ENCODE measurements at regions not wholly inside any gene's neighbourhood (a gene's known extent, or its start where the extent isn't known, plus 50 kb on each side); places are given as distances from the start of the nearest gene placed in this dataset.
"Not testable (repeated sequence)": the region's sequence is repeated elsewhere in the genome, so short reads cannot be mapped to it uniquely, and the experiment has no call there.

DNA sequence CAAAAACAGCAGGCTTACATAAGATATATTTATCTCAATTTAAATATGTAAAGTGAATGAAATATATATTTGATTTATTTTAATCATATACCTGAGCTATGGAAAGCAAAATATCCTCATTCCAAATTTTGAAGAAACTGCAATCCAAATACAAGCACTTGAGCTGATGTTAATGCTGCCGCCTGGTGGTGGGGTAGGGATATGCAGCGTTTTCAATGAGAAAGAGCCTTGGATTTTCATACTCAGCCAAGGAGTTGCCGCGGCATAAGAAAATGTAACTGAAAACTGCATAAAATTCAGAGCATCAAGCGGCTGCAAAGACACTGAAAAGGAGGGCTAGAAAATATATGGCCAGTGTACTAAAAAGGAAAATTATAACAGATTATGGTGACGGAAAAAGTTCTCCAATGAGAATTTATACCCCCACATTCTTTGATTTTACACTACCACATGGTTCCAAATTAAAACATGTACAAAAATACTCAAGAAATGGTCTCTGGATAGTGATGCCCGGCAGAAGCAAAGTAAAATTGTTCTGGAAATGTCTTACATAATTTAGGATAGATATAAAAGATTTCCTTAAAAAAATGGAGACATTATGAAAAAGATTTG is 660.3 kb upstream of the PITX2 start:
- ATAC-seq, result no peak

DNA sequence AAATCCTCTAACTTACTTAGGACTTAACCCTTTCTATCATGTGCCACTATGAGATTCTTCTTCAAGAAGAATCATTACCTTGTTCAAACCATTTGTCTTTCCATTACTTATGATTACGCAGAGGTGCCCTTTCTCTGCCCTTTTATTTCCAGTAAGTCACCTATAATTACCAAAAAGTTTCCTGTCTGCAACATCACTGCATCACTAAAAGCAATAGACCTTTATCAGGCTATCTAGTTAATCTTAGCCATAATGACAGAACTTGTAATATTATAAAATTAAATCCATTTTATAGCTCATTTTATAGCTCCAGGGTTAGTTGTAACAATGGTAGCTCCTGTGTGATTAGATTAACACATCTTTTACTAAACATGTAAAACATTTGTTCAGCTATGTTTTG is 673.6 kb upstream of the PITX2 start:
- ATAC-seq, result no peak

DNA sequence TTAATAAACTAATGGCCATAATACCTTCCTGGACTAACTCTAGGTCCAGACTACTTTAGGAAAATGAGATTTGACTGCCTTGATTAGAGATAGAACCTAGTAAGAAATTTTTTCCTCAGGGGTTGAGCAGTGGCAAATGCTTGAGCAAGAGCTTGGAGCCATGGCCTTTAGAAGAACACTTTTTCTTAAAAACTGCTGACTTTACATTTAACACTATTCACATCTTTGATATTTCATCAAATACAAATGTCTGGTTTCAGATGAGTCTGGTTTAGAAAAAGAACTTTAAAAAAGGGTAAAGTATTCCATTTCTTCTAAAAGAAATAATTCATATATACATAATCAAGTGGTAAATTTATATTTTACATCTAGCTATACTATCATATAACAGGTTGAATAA is 680.9 kb upstream of the PITX2 start:
- ATAC-seq, result no peak

- no peak for ATAC-seq
Observed at GRCh38 chr4:111323496-111323895, 700.6 kb upstream of the PITX2 start.

DNA sequence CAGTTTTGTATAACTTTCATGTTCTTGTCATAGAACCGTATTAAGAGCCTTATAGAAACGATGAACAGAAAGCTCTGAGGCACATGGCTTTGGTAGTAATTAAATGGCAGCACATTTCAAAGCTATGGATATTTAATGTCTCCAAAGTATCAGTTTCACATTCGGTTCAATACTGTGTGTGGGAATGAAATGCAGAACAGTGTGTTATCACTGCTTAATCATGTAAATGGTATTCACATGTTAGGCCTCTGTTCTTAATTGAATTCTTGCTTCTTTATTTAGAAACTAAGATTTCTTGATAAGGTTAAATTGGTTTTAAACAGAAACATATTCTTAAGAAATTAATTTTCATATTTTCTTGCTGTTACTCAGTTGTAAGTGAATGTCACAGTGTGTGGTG is 701.0 kb upstream of the PITX2 start:
- no peak for ATAC-seq

- no peak for ATAC-seq
Observed at GRCh38 chr4:111326450-111326849, 703.6 kb upstream of the PITX2 start.

- no peak for ATAC-seq
Observed at GRCh38 chr4:111330786-111331185, 707.9 kb upstream of the PITX2 start.

GRCh38 chr4:111334361-111334760 is 711.5 kb upstream of the PITX2 start:
- ATAC-seq, result no peak

DNA sequence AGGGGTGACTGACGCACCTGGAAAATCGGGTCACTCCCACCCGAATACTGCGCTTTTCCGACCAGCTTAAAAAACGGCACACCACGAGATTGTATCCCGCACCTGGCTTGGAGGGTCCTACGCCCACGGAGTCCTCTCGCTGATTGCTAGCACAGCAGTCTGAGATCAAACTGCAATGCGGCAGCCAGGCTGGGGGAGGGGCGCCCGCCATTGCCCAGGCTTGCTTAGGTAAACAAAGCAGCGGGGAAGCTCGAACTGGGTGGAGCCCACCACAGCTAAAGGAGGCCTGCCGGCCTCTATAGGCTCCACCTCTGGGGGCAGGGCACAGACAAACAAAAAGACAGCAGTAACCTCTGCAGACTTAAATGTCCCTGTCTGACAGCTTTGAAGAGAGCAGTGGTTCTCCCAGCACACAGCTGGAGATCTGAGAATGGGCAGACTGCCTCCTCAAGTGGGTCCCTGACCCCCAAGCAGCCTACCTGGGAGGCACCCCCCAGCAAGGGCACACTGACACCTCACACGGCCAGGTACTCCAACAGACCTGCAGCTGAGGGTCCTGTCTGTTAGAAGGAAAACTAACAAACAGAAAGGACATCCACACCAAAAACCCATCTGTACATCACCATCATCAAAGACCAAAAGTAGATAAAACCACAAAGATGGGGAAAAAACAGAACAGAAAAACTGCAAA is 714.5 kb upstream of the PITX2 start:
- not testable (repeated sequence) for ATAC-seq

DNA sequence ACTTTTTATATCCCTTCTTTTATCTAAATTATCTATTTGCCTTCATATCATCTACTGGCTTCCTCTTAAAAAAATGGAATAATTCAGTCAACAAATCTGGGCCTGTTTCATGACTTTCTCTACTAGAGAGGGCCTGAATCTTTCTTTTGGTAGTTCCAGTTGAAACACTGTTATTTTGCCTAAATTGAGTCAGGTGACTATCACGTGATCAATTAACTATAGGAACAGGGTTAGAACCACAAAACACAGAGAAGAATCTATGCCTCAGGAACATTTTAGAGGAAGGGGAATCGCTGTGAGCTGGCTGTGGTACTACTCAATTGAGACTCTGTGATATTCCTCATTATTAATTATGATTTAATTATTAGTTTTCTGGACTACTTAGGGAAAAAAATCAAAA is 736.7 kb upstream of the PITX2 start:
- no peak for ATAC-seq

DNA sequence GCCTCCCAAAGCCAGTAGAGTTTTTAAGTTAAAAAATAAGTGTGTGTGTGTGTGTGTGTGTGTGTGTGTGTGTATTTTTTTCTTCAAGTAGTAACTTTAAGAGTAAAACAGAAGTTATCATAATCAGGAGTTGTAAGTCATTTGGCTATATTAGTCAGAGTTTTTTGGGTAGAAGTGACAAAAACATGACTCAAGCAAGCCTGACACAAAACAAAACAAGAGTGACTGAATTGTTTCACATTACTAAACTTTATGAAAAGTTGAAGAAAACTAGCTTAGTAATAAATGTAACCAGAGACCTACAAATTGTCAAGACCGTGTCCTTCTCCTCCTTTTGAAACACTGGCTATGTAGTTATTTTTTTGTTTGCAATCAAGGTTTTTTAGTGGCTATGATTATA is 738.0 kb upstream of the PITX2 start:
- ATAC-seq, result no peak

DNA sequence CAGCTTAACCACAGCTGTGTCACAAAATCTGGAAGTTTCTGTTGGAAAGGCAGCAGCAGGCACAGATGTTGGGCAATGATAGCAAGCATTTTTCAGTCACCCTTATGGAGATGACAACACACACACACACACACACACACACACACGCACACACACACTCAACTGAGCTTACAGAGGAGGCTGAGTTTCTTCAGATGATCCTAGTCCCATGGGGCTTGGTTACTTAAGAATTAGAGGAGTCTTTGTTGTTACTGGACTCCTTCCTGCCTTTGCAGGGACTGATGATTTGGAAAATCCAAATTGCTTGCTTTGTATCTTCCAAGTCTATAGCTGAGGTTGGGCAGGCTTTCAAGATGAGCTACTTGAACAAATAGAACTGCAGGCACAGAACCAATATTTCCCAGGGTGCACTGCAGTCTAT is 740.1 kb upstream of the PITX2 start:
- ATAC-seq, result no peak

DNA sequence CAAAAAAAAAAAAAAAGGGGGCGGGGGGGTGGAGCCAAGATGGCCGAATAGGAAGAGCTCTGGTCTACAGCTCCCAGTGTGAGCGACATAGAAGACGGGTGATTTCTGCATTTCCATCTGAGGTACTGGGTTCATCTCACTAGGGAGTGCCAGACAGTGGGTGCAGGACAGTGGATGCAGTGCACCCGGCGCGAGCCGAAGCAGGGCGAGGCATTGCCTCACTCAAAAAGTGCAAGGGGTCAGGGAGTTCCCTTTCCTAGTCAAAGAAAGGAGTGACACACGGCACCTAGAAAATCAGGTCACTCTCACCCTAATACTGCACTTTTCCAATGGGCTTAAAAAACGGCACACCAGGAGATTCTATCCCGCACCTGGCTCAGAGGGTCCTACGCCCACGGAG is 755.0 kb upstream of the PITX2 start:
- not testable (repeated sequence) for ATAC-seq

DNA sequence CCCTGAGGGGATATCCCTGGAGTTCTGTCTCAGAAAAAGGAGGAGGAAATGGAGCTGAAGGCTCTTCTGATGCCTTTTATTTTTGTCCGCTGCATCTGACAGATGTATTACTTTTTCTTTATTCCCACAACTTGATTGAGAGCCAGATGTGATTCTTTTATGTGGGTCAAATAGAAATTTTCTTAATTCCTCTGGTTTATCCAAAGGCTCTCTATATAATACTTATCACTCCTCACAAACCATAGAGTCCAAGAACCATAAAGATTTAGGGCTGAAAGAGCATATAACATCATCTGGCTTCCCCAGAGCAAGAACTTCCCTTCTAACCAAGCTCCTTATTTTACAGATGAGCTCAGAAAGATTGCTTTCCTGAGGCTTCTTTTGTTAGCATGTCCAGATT is 756.7 kb upstream of the FAM241A start:
- ATAC-seq, result no peak

DNA sequence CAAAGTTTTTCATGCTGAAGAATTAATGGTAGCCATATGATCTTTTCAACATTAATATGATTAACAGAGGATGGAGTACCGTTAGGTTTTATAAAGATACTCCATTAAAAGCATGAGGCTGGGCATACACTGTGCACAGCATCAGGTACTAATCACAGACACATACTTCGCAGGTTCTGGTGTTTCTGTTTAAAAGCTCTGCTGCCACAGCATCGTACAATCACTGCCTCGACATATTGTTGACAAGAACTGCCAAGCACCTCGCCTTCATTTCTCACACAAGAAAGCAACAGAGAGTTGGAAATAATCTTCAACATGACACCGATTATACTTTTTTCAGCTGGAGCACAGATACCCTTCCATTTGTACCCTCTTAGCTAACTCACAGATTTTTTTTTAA is 753.4 kb upstream of the FAM241A start:
- no peak for ATAC-seq

DNA sequence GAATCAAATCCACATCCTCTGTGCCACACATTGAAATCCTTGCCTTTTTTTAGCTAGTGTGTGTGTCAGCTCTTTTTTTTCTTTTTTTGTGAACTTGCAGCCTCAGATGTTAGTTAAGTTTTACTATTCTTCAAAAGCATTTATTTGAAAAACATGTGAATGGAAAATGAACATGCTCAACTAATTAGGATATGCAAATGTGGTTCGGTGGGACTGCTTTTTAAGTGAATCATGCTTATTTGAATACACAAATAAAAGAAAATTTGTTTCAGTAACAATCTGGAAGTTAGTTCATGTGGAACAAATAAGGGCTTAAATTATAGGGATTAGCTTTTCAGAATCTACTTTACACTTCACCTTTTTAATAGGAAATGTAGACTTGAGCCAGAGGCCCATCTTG is 751.5 kb upstream of the FAM241A start:
- ATAC-seq, result no peak

- ATAC-seq, result no peak
Observed at GRCh38 chr4:111398906-111399330, 746.3 kb upstream of the FAM241A start.

GRCh38 chr4:111399623-111400022 is 745.6 kb upstream of the FAM241A start:
- no peak for ATAC-seq

DNA sequence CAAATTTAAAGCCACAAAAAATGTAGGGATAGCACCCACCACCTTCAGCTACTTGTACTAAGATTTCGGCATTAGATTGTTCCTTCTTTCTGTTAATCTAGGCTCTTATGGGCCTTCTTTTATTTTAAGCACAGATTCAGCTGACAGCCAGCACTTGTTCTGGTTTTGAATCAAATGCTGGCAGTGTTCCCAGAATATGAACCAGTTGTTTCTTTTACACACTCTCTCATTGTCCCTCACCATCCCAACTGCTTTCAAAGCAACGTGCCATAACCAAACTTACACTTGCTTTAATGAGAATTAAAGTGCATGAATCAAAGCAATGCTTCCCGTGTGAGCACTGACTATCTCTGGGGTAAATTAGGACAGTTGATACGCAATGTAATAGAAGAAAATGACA is 744.5 kb upstream of the FAM241A start:
- ATAC-seq, result no peak

- no peak for ATAC-seq
Observed at GRCh38 chr4:111404673-111405072, 740.6 kb upstream of the FAM241A start.

DNA sequence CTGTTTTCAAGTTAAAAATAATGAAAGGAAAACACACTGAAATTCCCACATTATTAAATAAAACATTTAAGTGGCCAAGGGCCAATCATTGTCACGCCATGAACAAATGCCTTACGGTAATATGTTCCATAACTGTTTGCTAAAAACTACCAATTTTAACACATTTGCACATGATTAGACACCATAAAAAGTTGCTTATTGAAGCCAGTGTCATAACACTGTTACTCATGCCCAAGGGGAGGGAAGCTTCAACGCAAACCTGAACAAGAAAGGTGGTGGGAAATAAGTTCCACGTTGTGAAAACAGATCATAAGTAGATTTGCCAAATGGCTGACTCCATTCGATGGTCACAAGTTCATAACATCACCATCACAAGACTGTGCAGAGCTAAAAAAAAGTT is 739.3 kb upstream of the FAM241A start:
- ATAC-seq, result no peak

- ATAC-seq, result no peak
Observed at GRCh38 chr4:111410571-111410970, 734.7 kb upstream of the FAM241A start.

GRCh38 chr4:111417521-111417920 is 727.7 kb upstream of the FAM241A start:
- no peak for ATAC-seq

GRCh38 chr4:111433441-111433840 is 711.8 kb upstream of the FAM241A start:
- no peak for ATAC-seq

DNA sequence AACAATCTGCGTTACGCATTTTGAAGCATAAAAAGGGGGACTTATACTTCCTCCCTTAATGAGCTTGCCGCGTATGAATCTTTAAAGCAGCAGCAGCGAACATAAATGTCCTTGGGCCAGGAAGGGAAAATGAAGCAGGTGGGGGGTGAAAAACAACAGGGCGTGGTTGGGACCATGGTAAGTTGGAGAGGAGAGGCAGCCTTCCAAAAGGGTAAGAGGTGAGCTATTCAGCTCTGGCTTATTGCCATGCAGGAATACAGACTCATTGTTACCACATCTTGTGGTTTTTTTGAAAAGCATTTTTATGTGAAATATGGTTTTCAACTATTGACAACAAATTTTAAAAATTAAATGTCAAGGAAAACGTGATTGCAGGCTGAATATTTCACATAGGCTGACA is 710.7 kb upstream of the FAM241A start:
- no peak for ATAC-seq

Data from activated CD4-positive, CD25-positive, alpha-beta regulatory T cell treated with anti-CD3 and anti-CD28 coated beads, Interleukin-2, amount 50 U/mL, for 24 hours (primary cell).